BJ (cell line): ENCODE measurements at regions not wholly inside any gene's neighbourhood (a gene's known extent, or its start where the extent isn't known, plus 50 kb on each side); places are given as distances from the start of the nearest gene placed in this dataset.

Source experiments
- CTCF ChIA-PET: fragments of 350-600 bp; formaldehyde crosslinking; extraction: SDS; loops from one replicate; lab custom pipeline; 2021; ENCODE audit warnings: antibody characterized with exemption, inconsistent platforms; lab: Yijun Ruan, JAX
- POLR2A ChIA-PET: fragments of 300-600 bp; sonication (Branson Sonifier 250); formaldehyde crosslinking; extraction: SDS; loops from one replicate; lab custom pipeline; 2021; ENCODE audit warnings: antibody characterized with exemption; lab: Charles Lee
- DNase-seq: peaks from one replicate; pipeline ENCODE4 v3.0.0-alpha.2; 2011; ENCODE audit warnings: low read depth
- H3K27me3 ChIP-seq: 2 replicates; pipeline ENCODE4 v1.6.0; 2011; ENCODE audit warnings: low read length; ENCODE audit not compliant: control insufficient read depth, insufficient read depth
- H3K36me3 ChIP-seq: 2 replicates; pipeline ENCODE4 v1.5.1; 2011; ENCODE audit warnings: low read length; ENCODE audit not compliant: control insufficient read depth, insufficient read depth
- H3K4me3 ChIP-seq: 2 replicates; pipeline ENCODE4 v1.5.1; 2011; ENCODE audit warnings: low read depth, mild to moderate bottlenecking, control low read depth, low read length
- TF ChIP-seq, protein P1 (sequence below): IDR thresholded peaks from 2 replicates; pipeline ENCODE4 v1.5.1; 2011; ENCODE audit warnings: low read depth, mild to moderate bottlenecking, control low read depth, inconsistent platforms, low read length, moderate library complexity; ENCODE audit not compliant: insufficient read depth

DNA sequence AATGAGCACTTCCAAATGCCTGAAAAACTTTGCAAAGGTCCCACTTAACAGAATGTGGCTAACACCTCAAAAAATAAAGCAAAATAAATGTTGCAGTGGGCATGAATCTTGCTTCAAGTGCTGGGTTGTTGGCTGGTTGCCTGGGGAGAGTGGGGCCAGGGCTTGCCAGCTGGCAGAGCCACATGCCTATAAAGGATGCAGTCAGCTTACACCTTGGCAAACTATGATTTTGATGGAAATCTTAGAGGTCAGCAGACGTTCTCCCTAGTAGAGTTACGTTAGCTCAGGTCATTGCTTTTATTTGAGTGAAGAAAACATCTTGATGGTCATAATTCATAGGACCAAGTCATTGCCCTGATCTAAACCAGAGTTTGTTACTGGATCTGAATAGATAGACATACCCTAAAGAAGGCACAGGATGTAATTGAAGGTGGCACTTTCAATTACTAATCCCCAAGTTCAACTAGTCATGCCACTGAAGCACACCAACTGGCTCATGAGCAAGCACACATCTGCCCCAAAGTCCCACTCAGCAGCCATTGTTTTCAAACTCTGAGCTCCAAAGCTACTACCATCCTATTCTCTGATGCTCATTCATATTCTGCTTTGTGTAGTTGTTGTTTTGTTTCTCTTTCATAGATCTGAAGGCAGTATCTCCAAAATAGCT, 51.2 kb upstream of the ZSWIM6 start:
- no peak overlapping the region for H3K4me3 ChIP-seq
- no peaks in the 10 kb centered on the region for H3K36me3 ChIP-seq
- TF ChIP-seq, protein P1, sequence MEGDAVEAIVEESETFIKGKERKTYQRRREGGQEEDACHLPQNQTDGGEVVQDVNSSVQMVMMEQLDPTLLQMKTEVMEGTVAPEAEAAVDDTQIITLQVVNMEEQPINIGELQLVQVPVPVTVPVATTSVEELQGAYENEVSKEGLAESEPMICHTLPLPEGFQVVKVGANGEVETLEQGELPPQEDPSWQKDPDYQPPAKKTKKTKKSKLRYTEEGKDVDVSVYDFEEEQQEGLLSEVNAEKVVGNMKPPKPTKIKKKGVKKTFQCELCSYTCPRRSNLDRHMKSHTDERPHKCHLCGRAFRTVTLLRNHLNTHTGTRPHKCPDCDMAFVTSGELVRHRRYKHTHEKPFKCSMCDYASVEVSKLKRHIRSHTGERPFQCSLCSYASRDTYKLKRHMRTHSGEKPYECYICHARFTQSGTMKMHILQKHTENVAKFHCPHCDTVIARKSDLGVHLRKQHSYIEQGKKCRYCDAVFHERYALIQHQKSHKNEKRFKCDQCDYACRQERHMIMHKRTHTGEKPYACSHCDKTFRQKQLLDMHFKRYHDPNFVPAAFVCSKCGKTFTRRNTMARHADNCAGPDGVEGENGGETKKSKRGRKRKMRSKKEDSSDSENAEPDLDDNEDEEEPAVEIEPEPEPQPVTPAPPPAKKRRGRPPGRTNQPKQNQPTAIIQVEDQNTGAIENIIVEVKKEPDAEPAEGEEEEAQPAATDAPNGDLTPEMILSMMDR: no peak
- H3K27me3 ChIP-seq: no peaks in the 10 kb centered on the region
- POLR2A ChIA-PET: no interaction called here
- CTCF ChIA-PET: interaction anchor here (1.1 to 1.8 kb wide), 2 partner anchors 16 to 19 kb away, joined by 3 to 8 read pairs; no protein-coding TSS in a partner anchor
- no peak for DNase-seq

DNA sequence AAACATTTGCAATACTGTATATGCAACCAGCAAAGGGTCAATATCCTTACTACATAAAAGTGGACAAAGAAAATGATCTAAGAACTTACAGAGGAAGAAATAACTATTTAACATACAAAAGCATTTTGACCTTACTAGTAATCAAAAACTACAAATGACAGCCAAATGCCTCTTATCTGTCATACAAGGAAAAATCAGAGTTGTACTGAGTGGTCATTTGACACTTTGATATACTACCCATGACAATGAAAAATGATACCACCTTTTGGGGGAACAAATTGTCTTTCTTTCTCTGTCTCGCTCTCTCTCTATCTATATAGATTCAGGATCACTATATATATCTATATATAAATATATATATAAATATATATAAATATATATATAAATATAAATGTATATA, 50.4 kb upstream of the ZSWIM6 start:
- Histone ChIP-seq H3K4me3 (no peak overlapping the region), H3K36me3 (no peaks in the 10 kb centered on the region), H3K27me3 (no peaks in the 10 kb centered on the region)
- TF ChIP-seq, protein P1: no peak
- DNase-seq: no peak
- POLR2A ChIA-PET: no interaction called here
- CTCF ChIA-PET: interaction anchor here (1.1 kb wide), 1 partner anchor 15 kb away, joined by 3 read pairs; no protein-coding TSS in a partner anchor
